SK-N-SH treated with all-trans-retinoic acid at 6 μM for 48 hours (cell line): ENCODE measurements at regions not wholly inside any gene's neighbourhood (a gene's known extent, or its start where the extent isn't known, plus 50 kb on each side); places are given as distances from the start of the nearest gene placed in this dataset.

Source experiments
- ATAC-seq: fragments of 200-7000 bp; cut with Tn5 transposase; 3 replicates; pipeline ENCODE4 v1.9.1; 2020; ENCODE audit warnings: mild to moderate bottlenecking, moderate library complexity
- ARNTL ChIP-seq: fragments of 450-650 bp; formaldehyde crosslinking; IDR thresholded peaks from 2 replicates; pipeline ENCODE4 v1.5.0; 2020; ENCODE audit warnings: low read depth, mild to moderate bottlenecking, moderate library complexity, borderline replicate concordance
- BACH2 ChIP-seq: fragments of 250-450 bp; sonication (Bioruptor Pico); IDR thresholded peaks from 2 replicates; pipeline ENCODE4 v1.9.0; 2021; ENCODE audit warnings: mild to moderate bottlenecking, borderline replicate concordance
- CSDC2 ChIP-seq: fragments of 250-450 bp; sonication (Bioruptor Pico); IDR thresholded peaks from 2 replicates; pipeline ENCODE4 v1.5.0; 2020; ENCODE audit warnings: mild to moderate bottlenecking, moderate library complexity
- ESRRG ChIP-seq: fragments of 250-450 bp; sonication (Bioruptor Pico); IDR thresholded peaks from 2 replicates; pipeline ENCODE4 v1.6.1; 2021; ENCODE audit warnings: mild to moderate bottlenecking
- GLIS3 ChIP-seq: fragments of 250-450 bp; sonication (Bioruptor Pico); IDR thresholded peaks from 2 replicates; pipeline ENCODE4 v1.5.0; 2020; ENCODE audit warnings: mild to moderate bottlenecking, moderate library complexity
- OSR1 ChIP-seq: fragments of 250-450 bp; sonication (Bioruptor Pico); IDR thresholded peaks from 2 replicates; pipeline ENCODE4 v1.8.0; 2022; ENCODE audit warnings: moderate library complexity, mild to moderate bottlenecking, inconsistent platforms
- PPARA ChIP-seq: fragments of 250-450 bp; sonication (Bioruptor Pico); IDR thresholded peaks from 2 replicates; pipeline ENCODE4 v1.5.0; 2020; ENCODE audit warnings: mild to moderate bottlenecking, borderline replicate concordance
- RARB ChIP-seq: fragments of 250-450 bp; sonication (Bioruptor Pico); IDR thresholded peaks from 2 replicates; pipeline ENCODE4 v1.8.0; 2021; ENCODE audit warnings: mild to moderate bottlenecking, moderate library complexity
- SNAI2 ChIP-seq: fragments of 250-450 bp; sonication (Bioruptor Pico); IDR thresholded peaks from 2 replicates; pipeline ENCODE4 v1.5.0; 2020; ENCODE audit warnings: mild to moderate bottlenecking, moderate library complexity
- TCF4 ChIP-seq: fragments of 250-450 bp; sonication (Bioruptor Pico); IDR thresholded peaks from 2 replicates; pipeline ENCODE4 v1.8.0; 2021; ENCODE audit warnings: mild to moderate bottlenecking, moderate library complexity, borderline replicate concordance
- TOX ChIP-seq: fragments of 250-450 bp; sonication (Bioruptor Pico); IDR thresholded peaks from 2 replicates; pipeline ENCODE4 v1.8.0; 2021; ENCODE audit warnings: mild to moderate bottlenecking, moderate library complexity, borderline replicate concordance
- ZC3H10 ChIP-seq: fragments of 250-450 bp; sonication (Bioruptor Pico); IDR thresholded peaks from 2 replicates; pipeline ENCODE4 v1.5.1; 2021; ENCODE audit warnings: mild to moderate bottlenecking, moderate library complexity
- ZFP3 ChIP-seq: fragments of 250-450 bp; sonication (Bioruptor Pico); IDR thresholded peaks from 2 replicates; pipeline ENCODE4 v1.5.0; 2020; ENCODE audit warnings: mild to moderate bottlenecking, moderate library complexity
- ZFP30 ChIP-seq: fragments of 450-650 bp; formaldehyde crosslinking; IDR thresholded peaks from 2 replicates; pipeline ENCODE4 v1.5.0; 2022; ENCODE audit warnings: mild to moderate bottlenecking, moderate library complexity
- ZNF565 ChIP-seq: fragments of 450-650 bp; formaldehyde crosslinking; conservative IDR thresholded peaks from 2 replicates; pipeline ENCODE4 v1.5.0; 2020; ENCODE audit warnings: low read depth, mild to moderate bottlenecking, moderate library complexity
- ZNF70 ChIP-seq: fragments of 450-650 bp; formaldehyde crosslinking; IDR thresholded peaks from 2 replicates; pipeline ENCODE4 v1.5.0; 2020; ENCODE audit warnings: mild to moderate bottlenecking, moderate library complexity
- ZNF8 ChIP-seq: fragments of 450-650 bp; formaldehyde crosslinking; IDR thresholded peaks from 2 replicates; pipeline ENCODE4 v1.5.0; 2020; ENCODE audit warnings: mild to moderate bottlenecking, moderate library complexity
- TF ChIP-seq, protein P1 (sequence below): fragments of 250-450 bp; sonication (Bioruptor Pico); IDR thresholded peaks from 2 replicates; pipeline ENCODE4 v1.5.1; 2021; ENCODE audit warnings: mild to moderate bottlenecking, moderate library complexity
- TF ChIP-seq, protein P2 (sequence below): fragments of 250-450 bp; sonication (Bioruptor Pico); IDR thresholded peaks from 2 replicates; pipeline ENCODE4 v1.5.1; 2020; ENCODE audit warnings: low read depth, mild to moderate bottlenecking, moderate library complexity
- TF ChIP-seq, protein P3 (sequence below): fragments of 250-450 bp; sonication (Bioruptor Pico); IDR thresholded peaks from 2 replicates; pipeline ENCODE4 v1.8.0; 2021; ENCODE audit warnings: low read depth, mild to moderate bottlenecking, moderate library complexity, borderline replicate concordance
- TF ChIP-seq, protein P4 (sequence below): fragments of 250-450 bp; sonication (Bioruptor Pico); IDR thresholded peaks from 2 replicates; pipeline ENCODE4 v1.8.0; 2020; ENCODE audit warnings: mild to moderate bottlenecking, moderate library complexity, borderline replicate concordance
- TF ChIP-seq, protein P5 (sequence below): fragments of 250-450 bp; sonication (Bioruptor Pico); IDR thresholded peaks from 2 replicates; pipeline ENCODE4 v1.5.0; 2020; ENCODE audit warnings: mild to moderate bottlenecking, moderate library complexity

DNA sequence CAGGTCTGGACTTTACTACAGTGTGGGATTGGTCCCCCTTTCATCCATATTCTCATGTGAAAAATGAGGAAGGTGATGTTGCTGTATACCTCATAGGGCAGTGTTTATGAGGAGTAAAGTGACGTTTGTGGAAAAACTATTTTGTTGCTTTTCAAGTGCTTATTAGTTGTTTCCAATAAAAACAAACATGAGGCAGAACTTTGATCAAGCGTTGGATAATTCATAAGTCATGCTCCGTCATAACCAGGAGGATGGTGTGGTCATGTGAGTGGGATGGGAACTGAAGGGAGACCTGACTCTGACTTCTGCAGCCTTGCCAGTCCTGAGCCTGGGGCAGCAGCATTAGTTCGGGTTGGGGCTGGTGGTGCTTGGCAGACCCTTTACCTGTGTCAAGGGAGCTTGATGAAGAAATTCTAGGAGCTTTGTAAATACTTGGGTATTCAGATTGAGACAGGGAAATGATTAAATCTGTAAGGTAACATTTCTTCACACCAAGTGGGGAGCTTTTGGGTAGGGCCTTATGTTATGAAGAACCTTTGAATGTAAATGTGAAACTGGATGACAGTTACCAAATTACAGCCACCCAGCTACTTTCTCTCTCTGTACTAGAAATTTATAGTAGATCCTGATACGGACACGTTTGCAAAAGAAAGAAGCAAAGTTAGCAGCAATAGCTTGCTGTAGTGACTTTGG is 462.4 kb upstream of the RGS6 start:
- TF ChIP-seq ZFP30: no peak
- no peak for ATAC-seq

DNA sequence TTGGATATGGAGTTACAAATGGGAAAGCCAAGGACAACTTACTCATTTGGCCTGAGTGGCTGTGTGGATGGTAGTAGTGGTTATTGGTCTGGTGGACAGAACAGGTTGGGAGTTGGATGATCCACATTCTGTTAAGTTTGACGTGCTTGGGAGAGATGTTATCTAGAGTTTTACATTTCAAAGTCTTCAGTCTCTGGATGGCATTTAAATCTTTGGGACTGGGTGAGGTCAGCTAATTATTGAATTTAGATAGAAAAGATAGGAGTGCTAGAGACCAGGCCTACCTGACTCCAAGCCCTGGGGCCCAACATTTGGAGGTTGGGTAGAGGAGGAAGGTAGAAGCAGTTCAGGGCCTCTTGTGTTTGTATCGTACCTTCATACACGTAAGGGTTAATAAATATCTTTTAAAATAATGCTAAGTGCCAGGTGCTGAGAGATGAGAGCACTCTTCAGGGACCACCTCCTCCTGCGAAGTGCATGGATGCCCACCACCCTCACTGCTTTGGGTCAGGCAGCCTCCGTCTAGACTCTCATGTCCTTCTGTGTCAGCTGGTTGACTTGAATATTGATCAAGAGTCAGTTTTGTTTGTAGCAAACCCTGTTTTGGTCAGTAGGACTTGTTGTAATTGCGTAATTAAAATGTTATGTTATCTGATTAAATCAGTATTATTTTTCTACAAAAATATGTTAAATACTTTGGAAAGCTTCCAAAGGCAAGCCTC is 460.4 kb upstream of the RGS6 start:
- TF ChIP-seq ZNF8 (CRISPR knock-in tag) (no peak), ZC3H10 (CRISPR knock-in tag) (no peak), ZNF70 (CRISPR knock-in tag) (no peak), ZNF565 (CRISPR knock-in tag) (no peak), ZFP3 (CRISPR knock-in tag) (no peak), CSDC2 (CRISPR knock-in tag) (no peak), ARNTL (CRISPR knock-in tag) (no peak), TOX (CRISPR knock-in tag) (no peak), GLIS3 (CRISPR knock-in tag) (no peak), ESRRG (CRISPR knock-in tag) (no peak), SNAI2 (no peak), TCF4 (CRISPR knock-in tag) (no peak), BACH2 (CRISPR knock-in tag) (no peak)
- TF ChIP-seq, protein P1, sequence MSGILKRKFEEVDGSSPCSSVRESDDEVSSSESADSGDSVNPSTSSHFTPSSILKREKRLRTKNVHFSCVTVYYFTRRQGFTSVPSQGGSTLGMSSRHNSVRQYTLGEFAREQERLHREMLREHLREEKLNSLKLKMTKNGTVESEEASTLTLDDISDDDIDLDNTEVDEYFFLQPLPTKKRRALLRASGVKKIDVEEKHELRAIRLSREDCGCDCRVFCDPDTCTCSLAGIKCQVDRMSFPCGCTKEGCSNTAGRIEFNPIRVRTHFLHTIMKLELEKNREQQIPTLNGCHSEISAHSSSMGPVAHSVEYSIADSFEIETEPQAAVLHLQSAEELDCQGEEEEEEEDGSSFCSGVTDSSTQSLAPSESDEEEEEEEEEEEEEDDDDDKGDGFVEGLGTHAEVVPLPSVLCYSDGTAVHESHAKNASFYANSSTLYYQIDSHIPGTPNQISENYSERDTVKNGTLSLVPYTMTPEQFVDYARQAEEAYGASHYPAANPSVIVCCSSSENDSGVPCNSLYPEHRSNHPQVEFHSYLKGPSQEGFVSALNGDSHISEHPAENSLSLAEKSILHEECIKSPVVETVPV (CRISPR knock-in tag): no peak
- TF ChIP-seq, protein P2, sequence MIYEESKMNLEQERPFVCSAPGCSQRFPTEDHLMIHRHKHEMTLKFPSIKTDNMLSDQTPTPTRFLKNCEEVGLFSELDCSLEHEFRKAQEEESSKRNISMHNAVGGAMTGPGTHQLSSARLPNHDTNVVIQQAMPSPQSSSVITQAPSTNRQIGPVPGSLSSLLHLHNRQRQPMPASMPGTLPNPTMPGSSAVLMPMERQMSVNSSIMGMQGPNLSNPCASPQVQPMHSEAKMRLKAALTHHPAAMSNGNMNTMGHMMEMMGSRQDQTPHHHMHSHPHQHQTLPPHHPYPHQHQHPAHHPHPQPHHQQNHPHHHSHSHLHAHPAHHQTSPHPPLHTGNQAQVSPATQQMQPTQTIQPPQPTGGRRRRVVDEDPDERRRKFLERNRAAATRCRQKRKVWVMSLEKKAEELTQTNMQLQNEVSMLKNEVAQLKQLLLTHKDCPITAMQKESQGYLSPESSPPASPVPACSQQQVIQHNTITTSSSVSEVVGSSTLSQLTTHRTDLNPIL: no peak
- TF ChIP-seq, protein P3, sequence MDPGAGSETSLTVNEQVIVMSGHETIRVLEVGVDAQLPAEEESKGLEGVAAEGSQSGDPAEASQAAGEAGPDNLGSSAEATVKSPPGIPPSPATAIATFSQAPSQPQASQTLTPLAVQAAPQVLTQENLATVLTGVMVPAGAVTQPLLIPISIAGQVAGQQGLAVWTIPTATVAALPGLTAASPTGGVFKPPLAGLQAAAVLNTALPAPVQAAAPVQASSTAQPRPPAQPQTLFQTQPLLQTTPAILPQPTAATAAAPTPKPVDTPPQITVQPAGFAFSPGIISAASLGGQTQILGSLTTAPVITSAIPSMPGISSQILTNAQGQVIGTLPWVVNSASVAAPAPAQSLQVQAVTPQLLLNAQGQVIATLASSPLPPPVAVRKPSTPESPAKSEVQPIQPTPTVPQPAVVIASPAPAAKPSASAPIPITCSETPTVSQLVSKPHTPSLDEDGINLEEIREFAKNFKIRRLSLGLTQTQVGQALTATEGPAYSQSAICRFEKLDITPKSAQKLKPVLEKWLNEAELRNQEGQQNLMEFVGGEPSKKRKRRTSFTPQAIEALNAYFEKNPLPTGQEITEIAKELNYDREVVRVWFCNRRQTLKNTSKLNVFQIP: no peak
- TF ChIP-seq, protein P4, sequence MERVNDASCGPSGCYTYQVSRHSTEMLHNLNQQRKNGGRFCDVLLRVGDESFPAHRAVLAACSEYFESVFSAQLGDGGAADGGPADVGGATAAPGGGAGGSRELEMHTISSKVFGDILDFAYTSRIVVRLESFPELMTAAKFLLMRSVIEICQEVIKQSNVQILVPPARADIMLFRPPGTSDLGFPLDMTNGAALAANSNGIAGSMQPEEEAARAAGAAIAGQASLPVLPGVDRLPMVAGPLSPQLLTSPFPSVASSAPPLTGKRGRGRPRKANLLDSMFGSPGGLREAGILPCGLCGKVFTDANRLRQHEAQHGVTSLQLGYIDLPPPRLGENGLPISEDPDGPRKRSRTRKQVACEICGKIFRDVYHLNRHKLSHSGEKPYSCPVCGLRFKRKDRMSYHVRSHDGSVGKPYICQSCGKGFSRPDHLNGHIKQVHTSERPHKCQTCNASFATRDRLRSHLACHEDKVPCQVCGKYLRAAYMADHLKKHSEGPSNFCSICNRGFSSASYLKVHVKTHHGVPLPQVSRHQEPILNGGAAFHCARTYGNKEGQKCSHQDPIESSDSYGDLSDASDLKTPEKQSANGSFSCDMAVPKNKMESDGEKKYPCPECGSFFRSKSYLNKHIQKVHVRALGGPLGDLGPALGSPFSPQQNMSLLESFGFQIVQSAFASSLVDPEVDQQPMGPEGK (CRISPR knock-in tag): no peak
- TF ChIP-seq, all 23 proteins: peak for 0
- ATAC-seq: no peak

DNA sequence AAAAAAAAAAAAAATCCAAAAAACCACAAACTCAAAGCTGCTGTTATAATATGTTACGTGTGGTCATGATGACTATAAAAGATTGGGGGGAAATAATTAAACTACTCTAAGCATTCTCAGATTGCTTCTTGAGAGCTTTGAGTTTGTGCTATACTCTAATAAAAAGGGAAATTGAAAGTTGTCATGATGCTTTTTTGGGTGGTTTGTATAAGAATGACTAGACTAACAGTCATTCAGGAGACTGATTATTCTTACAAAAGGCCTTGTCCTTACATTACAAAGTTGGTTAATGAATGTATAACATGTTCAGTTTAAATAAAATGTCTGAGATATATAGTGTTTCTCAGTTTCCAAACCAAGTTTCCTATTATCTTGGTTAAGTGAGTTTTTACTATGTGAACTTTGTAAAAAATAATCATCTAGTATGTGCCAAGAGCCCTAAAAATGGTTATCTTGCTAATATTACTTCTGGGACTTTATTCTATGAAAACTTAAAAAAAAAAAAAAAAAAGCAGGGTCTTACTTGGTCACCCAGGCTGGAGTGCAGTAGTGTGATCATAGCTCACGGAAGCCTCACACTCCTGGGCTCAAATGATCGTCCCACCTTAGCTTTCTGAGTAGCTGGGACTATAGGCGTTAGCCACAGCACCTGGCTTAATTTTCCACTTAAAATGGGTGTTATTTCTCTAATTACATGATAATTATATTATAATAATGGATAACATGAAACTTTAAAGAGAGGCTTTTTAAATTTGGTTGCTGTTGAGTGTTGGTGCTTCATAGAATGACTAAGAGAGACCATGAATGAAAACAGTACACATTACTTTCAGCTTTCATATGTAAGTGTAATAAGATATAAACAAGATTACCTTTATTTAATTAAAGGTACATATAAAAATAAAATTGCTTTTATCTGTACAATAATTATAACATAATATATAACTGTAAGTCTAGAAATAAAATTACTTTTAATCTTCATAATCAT is 459.6 kb upstream of the RGS6 start:
- ATAC-seq: no peak
- TF ChIP-seq, protein P1 (CRISPR knock-in tag): no peak
- TF ChIP-seq, protein P5, sequence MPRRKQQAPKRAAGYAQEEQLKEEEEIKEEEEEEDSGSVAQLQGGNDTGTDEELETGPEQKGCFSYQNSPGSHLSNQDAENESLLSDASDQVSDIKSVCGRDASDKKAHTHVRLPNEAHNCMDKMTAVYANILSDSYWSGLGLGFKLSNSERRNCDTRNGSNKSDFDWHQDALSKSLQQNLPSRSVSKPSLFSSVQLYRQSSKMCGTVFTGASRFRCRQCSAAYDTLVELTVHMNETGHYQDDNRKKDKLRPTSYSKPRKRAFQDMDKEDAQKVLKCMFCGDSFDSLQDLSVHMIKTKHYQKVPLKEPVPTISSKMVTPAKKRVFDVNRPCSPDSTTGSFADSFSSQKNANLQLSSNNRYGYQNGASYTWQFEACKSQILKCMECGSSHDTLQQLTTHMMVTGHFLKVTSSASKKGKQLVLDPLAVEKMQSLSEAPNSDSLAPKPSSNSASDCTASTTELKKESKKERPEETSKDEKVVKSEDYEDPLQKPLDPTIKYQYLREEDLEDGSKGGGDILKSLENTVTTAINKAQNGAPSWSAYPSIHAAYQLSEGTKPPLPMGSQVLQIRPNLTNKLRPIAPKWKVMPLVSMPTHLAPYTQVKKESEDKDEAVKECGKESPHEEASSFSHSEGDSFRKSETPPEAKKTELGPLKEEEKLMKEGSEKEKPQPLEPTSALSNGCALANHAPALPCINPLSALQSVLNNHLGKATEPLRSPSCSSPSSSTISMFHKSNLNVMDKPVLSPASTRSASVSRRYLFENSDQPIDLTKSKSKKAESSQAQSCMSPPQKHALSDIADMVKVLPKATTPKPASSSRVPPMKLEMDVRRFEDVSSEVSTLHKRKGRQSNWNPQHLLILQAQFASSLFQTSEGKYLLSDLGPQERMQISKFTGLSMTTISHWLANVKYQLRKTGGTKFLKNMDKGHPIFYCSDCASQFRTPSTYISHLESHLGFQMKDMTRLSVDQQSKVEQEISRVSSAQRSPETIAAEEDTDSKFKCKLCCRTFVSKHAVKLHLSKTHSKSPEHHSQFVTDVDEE (CRISPR knock-in tag): no peak
- TF ChIP-seq, protein P4 (CRISPR knock-in tag): no peak
- TF ChIP-seq ZNF565 (CRISPR knock-in tag): no peak
- no peak for TF ChIP-seq RARB
- TF ChIP-seq ZFP3 (CRISPR knock-in tag): no peak
- TF ChIP-seq OSR1 (CRISPR knock-in tag): no peak
- TF ChIP-seq GLIS3 (CRISPR knock-in tag): no peak
- TF ChIP-seq BACH2 (CRISPR knock-in tag): no peak
- no peak for TF ChIP-seq ARNTL (CRISPR knock-in tag)
- no peak for TF ChIP-seq ZFP30
- no peak for TF ChIP-seq PPARA
